Activated naive CD8-positive, alpha-beta T cell treated with anti-CD3 and anti-CD28 coated beads for 36 hours (primary cell): ENCODE measurements at regions not wholly inside any gene's neighbourhood (a gene's known extent, or its start where the extent isn't known, plus 50 kb on each side); places are given as distances from the start of the nearest gene placed in this dataset.
A peak's percentile ranks its signal among the peaks of the same experiment; 100 is the strongest.

Experiments
- DNase-seq: peaks from one replicate; pipeline ENCODE4 v3.0.0; 2021
- H3K27ac Mint-ChIP-seq: one replicate; pipeline ENCODE4 v1.8.0; 2022; ENCODE audit warnings: mild to moderate bottlenecking, moderate library complexity, mixed read lengths
- H3K27me3 Mint-ChIP-seq: one replicate; pipeline ENCODE4 v1.8.0; 2022; ENCODE audit warnings: mild to moderate bottlenecking, mixed read lengths
- H3K36me3 Mint-ChIP-seq: one replicate; pipeline ENCODE4 v1.8.0; 2021; ENCODE audit warnings: mild to moderate bottlenecking, mixed read lengths
- H3K4me1 Mint-ChIP-seq: one replicate; pipeline ENCODE4 v1.8.0; 2021; ENCODE audit warnings: mixed read lengths
- H3K4me3 Mint-ChIP-seq: one replicate; pipeline ENCODE4 v1.8.0; 2022; ENCODE audit warnings: mild to moderate bottlenecking, moderate library complexity, mixed read lengths
- H3K9me3 Mint-ChIP-seq: one replicate; pipeline ENCODE4 v1.8.0; 2022; ENCODE audit warnings: mixed read lengths

DNA sequence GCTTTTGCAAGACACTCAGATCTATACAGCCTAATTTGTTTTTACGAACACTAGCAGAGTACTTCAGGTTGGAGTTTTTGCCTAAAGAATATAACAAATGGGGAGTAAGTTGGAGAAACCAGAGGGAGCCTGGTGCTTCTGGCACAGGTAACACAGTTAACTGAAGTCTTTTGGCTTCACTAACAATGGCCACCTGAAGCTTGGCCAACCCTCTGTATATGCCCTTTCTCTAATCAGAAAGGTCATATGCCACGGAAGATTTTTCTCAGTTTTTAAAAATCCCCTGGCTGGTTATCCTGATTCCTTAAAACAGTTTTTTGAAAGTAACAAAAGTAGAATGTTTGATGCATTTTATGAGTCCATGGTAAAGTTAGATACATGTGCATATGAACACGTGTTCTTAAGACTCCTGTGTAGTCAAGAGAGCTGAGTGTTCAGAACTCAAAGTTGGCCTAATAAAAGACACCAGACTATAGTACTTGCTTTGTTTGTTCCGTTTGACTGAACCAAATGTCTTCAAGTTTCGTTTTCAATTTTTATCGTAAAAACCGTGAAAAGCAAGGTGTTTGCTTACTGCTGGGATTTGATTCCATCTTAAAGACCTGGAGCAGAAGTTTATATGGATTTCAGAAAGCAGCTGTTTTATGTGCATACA, 137.5 kb downstream of the KCNRG start:
- Mint-ChIP-seq H3K36me3 (no peaks in the 10 kb centered on the region), H3K4me1 (peaks cover 7% of the 10 kb centered on the region), H3K27me3 (peaks cover 8% of the 10 kb centered on the region), H3K4me3 (peak overlapping the region; percentile 48), H3K27ac (no peak overlapping the region), H3K9me3 (no peaks in the 10 kb centered on the region)
- DNase-seq, result no peak

DNA sequence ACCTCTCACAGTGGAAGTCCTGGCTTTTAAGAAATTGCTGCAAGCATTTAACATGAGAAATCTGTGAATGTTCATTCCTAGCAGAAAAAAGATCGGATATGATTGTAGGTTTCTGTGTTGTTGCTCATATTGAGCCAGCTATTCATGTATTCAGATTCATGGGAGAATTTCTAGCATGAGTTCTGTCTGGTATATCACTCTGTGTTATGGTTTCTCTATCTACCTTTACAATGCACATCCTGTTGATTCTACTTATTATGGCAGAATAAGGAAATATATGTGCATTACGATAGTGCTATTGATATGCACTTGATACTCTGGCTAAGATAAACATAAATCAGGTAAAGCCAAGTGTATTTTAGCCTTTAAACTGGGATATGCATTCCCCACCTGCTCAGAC, 138.2 kb downstream of the KCNRG start:
- Mint-ChIP-seq H3K9me3 (no peaks in the 10 kb centered on the region), H3K4me1 (peaks cover 7% of the 10 kb centered on the region), H3K36me3 (no peaks in the 10 kb centered on the region), H3K27ac (no peak overlapping the region), H3K4me3 (no peak overlapping the region), H3K27me3 (peaks cover 9% of the 10 kb centered on the region)
- no peak for DNase-seq

DNA sequence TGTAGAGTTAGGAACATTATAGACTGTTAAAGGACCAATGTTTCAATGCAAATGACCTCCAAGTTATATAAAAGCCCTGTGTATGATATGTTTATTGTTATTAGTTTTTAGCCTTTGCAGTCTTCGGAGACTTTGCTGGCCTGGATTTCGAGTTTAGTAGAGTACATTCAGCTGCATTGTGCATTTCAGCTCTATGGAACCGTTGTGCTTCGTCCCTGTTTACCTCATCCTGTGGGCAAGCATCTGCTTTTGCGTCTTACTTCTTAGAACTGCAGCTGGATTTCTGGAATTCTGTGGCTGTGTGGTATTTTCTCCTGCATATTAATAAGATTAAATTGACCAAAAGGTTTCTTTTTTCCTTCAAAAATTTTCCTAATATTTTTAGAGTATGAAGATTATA, 138.6 kb downstream of the KCNRG start:
- peaks cover 7% of the 10 kb centered on the region for H3K4me1 Mint-ChIP-seq
- H3K27ac Mint-ChIP-seq, result no peak overlapping the region
- no peaks in the 10 kb centered on the region for H3K36me3 Mint-ChIP-seq
- H3K27me3 Mint-ChIP-seq, result peaks cover 9% of the 10 kb centered on the region
- H3K4me3 Mint-ChIP-seq, result no peak overlapping the region
- H3K9me3 Mint-ChIP-seq, result no peaks in the 10 kb centered on the region
- DNase-seq, result no peak

DNA sequence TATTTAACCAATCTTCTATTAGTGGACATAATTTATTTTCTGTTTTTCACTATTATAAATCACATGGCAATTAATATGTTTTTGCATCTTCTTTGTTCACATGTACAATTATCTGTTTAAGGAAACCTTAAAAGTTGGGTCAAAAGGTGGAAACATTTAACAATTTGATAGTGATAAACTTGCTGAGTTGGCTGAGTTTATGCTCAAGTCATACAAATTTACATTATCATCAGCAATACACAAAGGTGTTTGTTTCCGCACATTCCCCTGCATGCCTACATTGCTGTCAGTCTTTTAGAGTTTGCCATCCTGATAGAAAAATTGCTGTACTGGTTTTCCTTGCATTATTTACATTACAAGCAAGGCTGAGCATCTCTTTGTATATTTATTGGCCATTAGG, 139.5 kb downstream of the KCNRG start:
- Mint-ChIP-seq H3K27me3 (peaks cover 9% of the 10 kb centered on the region), H3K27ac (no peak overlapping the region), H3K36me3 (no peaks in the 10 kb centered on the region)

DNA sequence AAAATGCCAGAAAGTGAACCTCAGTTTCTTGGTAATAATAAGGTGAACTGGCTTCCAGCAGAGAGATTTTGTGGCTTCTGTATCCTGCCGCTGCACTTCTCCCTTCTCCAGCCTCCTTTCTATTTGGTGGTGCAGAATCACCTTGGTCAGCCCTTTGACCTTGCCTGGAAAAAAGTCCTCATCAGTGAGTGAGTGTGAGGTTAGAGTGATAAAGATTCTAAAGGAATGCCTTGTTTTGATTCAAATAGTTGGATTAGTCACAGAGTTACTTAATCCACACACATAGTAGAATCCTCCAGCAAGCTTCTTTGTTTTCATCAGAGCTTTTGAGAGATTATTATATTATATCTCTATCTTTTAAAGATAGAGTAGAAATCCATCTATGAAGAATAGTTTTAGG, 140.9 kb downstream of the KCNRG start:
- no peaks in the 10 kb centered on the region for H3K9me3 Mint-ChIP-seq
- no peak overlapping the region for H3K4me3 Mint-ChIP-seq
- peaks cover 9% of the 10 kb centered on the region for H3K27me3 Mint-ChIP-seq
- H3K4me1 Mint-ChIP-seq, result peaks cover 7% of the 10 kb centered on the region
- DNase-seq, result no peak
- H3K27ac Mint-ChIP-seq, result no peak overlapping the region
- no peaks in the 10 kb centered on the region for H3K36me3 Mint-ChIP-seq

More for the DNA sequence above, 139.5 kb downstream of the KCNRG start:
- Mint-ChIP-seq H3K9me3 (no peaks in the 10 kb centered on the region), H3K4me1 (peaks cover 7% of the 10 kb centered on the region), H3K4me3 (no peak overlapping the region)
- no peak for DNase-seq

DNA sequence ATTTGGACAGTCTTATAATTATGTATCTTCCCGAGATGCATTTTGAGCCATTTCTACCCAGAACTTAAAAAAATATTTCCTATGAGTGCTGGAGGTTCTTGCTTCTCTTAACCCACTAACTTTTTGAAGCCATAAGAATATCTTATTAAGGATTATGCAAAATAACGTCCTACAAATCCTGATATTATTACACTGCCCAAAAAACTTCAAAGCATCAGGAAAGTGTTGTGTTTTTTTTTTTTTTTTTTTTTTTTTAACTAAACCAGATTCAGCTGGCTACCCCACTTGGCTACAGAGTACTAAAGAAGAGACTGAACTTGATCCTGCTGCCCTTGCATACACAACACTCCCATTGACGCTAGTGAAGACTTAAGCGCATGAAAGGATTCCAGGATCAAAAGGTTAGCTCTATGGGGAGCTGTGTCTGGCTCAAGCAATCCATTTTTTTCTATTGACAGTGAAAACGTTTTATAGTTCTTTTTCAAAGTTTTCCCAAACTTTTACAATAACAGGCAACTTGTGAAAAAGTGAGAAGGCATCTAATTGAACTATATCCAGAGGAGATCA, 141.4 kb downstream of the KCNRG start:
- H3K4me3 Mint-ChIP-seq, result no peak overlapping the region

DNA sequence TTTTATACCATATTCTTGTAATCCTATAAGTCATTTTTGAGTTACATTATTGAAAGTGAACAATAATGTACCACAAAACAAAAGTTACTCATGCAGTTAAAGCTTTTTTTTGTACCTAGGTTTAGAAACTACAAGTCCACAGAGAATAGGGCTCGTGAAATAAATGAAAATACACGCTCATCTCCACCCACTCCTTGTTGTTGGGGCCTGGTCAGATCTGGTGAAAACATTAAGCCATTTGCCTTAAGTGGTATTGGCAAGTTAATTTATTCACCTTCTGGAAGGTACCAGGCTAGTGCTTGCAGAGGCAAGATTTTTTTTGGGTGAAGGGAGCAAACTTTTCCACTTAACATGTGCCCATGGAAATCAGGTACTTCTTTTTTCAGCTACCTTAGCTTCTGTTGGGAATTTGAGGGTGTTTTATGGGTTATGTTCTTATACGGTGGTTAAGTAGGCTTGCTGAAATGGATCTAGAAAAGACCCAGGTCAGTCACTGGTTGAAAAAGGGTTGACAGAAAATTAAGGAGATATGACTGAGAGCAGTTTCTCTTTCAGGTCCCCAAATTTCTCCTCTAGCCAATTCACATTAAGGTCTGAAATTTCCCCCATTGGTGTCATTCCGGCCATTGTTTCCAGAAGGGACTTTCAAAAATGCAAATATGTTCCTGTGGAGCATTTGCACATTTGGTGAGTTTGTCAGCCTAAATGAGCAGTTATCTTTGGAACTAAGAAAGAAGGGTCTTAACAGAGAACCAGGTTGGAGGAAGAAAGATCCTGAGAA, 143.3 kb downstream of the KCNRG start:
- Mint-ChIP-seq H3K9me3 (no peaks in the 10 kb centered on the region), H3K27me3 (peaks cover 10% of the 10 kb centered on the region), H3K4me3 (no peak overlapping the region), H3K27ac (no peak overlapping the region), H3K4me1 (no peaks in the 10 kb centered on the region), H3K36me3 (no peaks in the 10 kb centered on the region)
- no peak for DNase-seq

More for the DNA sequence above, 141.4 kb downstream of the KCNRG start:
- H3K27ac Mint-ChIP-seq, result no peak overlapping the region
- peaks cover 7% of the 10 kb centered on the region for H3K4me1 Mint-ChIP-seq
- peaks cover 9% of the 10 kb centered on the region for H3K27me3 Mint-ChIP-seq
- no peaks in the 10 kb centered on the region for H3K36me3 Mint-ChIP-seq
- H3K9me3 Mint-ChIP-seq, result no peaks in the 10 kb centered on the region
- no peak for DNase-seq

DNA sequence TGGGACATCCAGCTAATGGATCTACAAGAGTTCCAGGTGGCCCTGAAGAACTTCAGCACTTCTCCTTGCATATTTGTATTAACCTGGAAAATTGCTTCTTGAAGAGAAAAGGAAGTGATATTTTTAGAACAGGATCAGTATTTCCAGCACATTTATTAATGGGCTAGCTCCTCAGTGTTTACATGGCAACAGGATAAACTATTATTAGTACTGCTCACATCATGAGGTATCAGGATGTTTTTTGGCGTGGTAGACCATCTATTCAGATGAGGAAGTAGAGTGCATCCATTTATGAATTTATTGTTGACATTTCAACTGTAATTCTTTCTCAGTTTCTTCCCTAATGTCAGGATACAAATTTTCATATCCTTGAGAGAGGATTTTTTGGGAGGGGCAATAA, 144.4 kb downstream of the KCNRG start:
- Mint-ChIP-seq H3K27me3 (peaks cover 15% of the 10 kb centered on the region), H3K9me3 (no peaks in the 10 kb centered on the region), H3K27ac (no peak overlapping the region), H3K4me3 (no peak overlapping the region), H3K4me1 (no peaks in the 10 kb centered on the region), H3K36me3 (no peaks in the 10 kb centered on the region)
- no peak for DNase-seq

DNA sequence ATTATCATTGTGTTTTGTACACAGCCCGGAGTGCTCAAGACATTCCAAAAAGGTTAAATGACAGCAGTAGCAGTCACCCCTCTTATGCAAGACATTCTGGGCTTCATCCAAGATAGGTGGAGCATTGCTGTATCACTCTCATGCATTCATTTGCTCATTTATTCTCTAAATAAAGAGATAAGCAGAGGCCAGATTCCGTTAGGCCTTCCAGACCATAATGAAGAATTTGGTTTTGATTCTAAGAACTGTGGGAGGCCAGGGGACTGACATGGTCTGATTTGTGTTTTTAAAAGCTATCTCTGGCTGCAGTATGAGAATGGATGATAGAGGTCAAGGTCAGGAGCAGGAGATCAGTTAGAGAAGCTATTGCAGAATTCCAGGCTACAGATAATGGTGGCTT, 145.8 kb downstream of the KCNRG start:
- Mint-ChIP-seq H3K36me3 (no peaks in the 10 kb centered on the region), H3K9me3 (peaks cover under 1% of the 10 kb centered on the region), H3K27me3 (peaks cover 15% of the 10 kb centered on the region), H3K4me1 (no peaks in the 10 kb centered on the region), H3K4me3 (no peak overlapping the region), H3K27ac (no peak overlapping the region)
- DNase-seq, result no peak

DNA sequence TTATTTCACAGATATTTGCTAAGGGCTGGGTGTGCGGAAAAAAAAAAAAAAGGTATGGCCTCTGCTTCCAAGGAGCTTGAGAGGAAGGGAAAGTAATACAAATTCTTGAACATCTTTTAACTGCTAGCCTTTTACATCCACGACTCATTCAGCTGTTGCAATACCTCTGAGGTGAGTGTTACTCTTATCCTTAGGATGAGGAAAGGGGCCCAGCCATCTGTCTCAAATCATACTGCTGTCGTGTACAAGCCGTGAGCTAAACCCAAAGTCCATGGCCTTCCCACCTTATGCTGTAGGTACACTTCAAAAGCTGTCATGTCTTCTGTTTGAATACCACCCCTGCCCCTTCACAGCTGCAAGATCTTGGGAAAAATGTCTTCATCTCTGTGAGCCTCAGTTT, 146.8 kb downstream of the KCNRG start:
- peaks cover 16% of the 10 kb centered on the region for H3K27me3 Mint-ChIP-seq
- no peak overlapping the region for H3K27ac Mint-ChIP-seq
- peaks cover 2% of the 10 kb centered on the region for H3K36me3 Mint-ChIP-seq
- peaks cover 2% of the 10 kb centered on the region for H3K9me3 Mint-ChIP-seq
- DNase-seq, result no peak
- no peak overlapping the region for H3K4me3 Mint-ChIP-seq
- H3K4me1 Mint-ChIP-seq, result no peaks in the 10 kb centered on the region

DNA sequence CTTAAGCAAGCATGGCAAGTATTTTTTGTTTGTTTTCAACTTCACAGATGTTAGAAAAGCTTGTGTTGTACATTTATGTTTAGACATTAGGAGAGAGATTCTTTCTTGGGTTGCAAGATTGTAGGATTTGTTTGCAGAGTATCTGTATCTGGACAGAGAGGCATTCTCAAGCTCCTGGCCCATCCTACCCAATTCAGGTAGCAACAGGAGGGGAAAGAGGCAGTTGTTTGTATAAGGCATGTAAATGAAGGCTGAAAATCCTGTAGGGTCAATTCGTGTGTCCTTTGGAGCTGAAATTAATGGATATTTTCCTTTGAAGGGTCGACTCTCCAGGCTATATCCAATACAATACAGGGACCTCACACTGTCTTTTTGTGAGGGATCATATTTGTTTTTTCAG, 147.3 kb downstream of the KCNRG start:
- Mint-ChIP-seq H3K4me1 (peaks cover 5% of the 10 kb centered on the region), H3K27ac (no peak overlapping the region), H3K36me3 (peaks cover 2% of the 10 kb centered on the region), H3K9me3 (peaks cover 2% of the 10 kb centered on the region), H3K4me3 (no peak overlapping the region), H3K27me3 (peaks cover 12% of the 10 kb centered on the region)
- no peak for DNase-seq

DNA sequence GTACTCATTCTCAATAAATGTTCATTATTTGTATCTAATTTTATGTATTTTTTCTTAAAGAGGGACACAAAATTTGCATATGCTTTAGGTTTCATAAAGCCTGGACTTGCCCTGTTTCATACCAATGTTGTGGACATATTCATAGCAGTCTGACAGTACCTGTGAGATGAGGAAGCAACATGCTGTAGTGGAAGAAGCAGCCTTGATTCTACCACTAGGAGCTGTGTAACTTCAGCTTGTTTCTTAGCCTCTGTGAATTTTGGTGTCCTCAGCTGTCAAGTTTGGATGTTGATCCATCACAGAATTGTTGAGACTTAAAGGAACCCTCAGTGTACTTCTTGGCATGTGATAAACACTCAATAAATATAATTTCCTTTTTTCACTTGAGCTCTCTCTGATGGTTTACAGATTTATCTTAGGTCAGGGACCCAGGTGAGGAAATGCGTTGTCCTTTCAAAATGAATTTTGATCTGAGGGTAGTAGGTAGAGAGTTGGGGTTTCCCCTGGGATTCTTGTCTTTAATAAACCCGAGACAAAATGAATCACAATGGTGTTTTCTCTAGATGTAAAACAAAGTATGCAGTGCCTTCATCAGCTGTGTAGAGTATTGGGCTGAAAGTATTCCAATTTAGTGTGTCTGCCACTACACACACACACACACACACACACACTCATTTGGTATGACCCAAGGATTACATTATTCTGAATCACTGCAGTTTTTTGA, 152.1 kb downstream of the KCNRG start:
- Mint-ChIP-seq H3K4me3 (no peak overlapping the region), H3K27me3 (peaks cover 9% of the 10 kb centered on the region), H3K27ac (no peak overlapping the region), H3K4me1 (peaks cover 5% of the 10 kb centered on the region), H3K36me3 (peaks cover 2% of the 10 kb centered on the region), H3K9me3 (peaks cover 2% of the 10 kb centered on the region)
- DNase-seq, result no peak

DNA sequence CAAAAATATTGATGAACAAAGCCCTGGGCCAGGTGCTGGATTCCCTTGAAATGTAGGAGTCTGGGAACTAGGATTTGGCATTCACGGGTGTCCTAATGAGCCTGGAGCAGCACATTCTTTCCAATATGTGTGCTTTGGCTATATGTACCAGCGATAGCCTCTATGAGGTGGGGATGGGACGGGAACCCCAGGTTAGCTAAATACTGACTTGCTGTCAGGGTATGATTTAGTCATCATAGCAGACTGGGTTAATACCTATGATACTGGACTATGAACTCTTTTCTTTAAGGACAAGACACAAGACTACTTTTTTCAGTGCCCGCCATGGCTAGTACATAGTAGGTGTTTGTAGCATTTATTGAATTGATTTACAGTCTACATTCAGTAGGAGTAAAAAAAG, 152.7 kb downstream of the KCNRG start:
- peaks cover 9% of the 10 kb centered on the region for H3K27me3 Mint-ChIP-seq

DNA sequence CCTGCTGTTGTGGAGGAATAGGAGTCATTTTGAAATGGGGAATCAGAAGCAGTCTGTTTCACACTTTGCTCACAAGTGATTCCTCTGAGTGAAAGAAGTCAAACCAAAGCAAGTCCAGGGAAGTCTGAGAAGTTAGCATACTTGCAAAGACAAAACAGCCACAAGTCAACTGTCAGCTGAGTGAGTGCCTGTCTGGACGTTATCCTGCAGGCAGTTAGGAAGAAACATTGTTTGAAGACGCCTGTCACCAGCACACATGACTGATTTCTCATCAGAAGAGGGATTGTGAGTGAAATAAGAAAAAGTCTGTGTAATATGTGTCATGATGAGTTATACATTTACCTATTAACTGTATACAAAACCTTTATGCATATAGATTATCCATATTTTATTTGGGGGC, 153.5 kb downstream of the KCNRG start:
- no peak for DNase-seq
- H3K36me3 Mint-ChIP-seq, result peaks cover 2% of the 10 kb centered on the region
- peaks cover 5% of the 10 kb centered on the region for H3K4me1 Mint-ChIP-seq
- H3K27me3 Mint-ChIP-seq, result peaks cover 5% of the 10 kb centered on the region
- no peak overlapping the region for H3K4me3 Mint-ChIP-seq
- no peak overlapping the region for H3K27ac Mint-ChIP-seq
- H3K9me3 Mint-ChIP-seq, result peaks cover 2% of the 10 kb centered on the region

More for the DNA sequence above, 152.7 kb downstream of the KCNRG start:
- no peak overlapping the region for H3K27ac Mint-ChIP-seq
- H3K36me3 Mint-ChIP-seq, result peaks cover 2% of the 10 kb centered on the region
- H3K4me1 Mint-ChIP-seq, result peaks cover 5% of the 10 kb centered on the region
- H3K4me3 Mint-ChIP-seq, result no peak overlapping the region
- peaks cover 2% of the 10 kb centered on the region for H3K9me3 Mint-ChIP-seq
- DNase-seq, result no peak

DNA sequence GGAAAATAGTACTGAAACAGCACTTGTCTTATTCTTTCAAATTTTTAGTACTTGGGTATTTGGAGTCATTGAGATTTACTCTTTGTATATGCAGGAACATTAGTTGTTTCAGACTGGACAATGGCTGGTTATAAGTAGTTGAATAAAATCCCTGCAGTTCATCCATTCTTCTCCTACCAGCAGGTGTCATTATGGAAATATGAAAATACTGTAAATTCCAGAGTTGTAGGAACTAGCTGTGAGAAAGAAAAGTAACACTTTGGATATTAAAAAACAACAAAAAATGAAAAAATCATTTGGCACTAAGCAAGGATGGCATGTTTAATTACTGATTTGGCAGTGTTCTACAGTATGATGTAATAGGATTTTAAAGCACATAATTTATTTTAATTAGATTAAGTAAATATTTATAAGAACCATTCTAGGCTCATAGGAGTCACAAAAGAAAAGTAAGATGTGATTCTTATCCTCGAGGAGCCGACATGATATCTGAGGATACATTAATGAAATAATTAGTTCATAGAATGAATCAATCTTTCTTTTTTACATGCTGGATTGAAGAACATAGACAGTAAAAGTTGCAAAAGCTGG, 155.3 kb downstream of the KCNRG start:
- Mint-ChIP-seq H3K27ac (no peak overlapping the region), H3K4me1 (peaks cover 8% of the 10 kb centered on the region), H3K27me3 (peaks cover 3% of the 10 kb centered on the region), H3K4me3 (no peak overlapping the region), H3K9me3 (peaks cover 5% of the 10 kb centered on the region), H3K36me3 (peaks cover 2% of the 10 kb centered on the region)
- no peak for DNase-seq
